Epithelial cell of esophagus (primary cell): ENCODE measurements at regions not wholly inside any gene's neighbourhood (a gene's known extent, or its start where the extent isn't known, plus 50 kb on each side); places are given as distances from the start of the nearest gene placed in this dataset.

Experiments used
- DNase-seq: peaks from one replicate; pipeline ENCODE4 v3.0.0; 2010; ENCODE audit warnings: low read depth
- H3K4me3 ChIP-seq: 2 replicates; pipeline ENCODE4 v1.5.1; 2011; ENCODE audit warnings: mild to moderate bottlenecking, low read length, control low read depth
- TF ChIP-seq, protein P1 (sequence below): IDR thresholded peaks from 2 replicates; pipeline ENCODE4 v1.5.1; 2011; ENCODE audit warnings: low read depth, mild to moderate bottlenecking, low read length, control low read depth, inconsistent platforms; ENCODE audit not compliant: insufficient read depth; ENCODE audit errors: missing control alignments

DNA sequence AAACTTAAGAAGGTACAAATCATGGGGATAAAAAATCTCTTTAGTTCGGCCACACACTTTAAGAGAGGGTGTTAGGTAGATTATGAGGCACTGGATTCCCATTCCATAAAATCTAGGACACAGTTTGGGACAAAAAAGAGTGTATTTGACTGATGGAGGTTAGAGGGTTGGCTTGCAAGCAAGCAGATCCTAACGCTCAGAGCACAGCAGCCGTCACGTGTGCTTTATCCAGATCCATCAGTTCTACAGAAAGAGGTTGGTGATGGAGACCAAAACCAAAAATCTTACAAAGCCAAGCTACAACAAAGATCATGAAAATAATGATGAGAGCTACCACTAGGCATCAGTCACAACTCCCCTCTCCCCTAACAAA lies 549.4 kb downstream of the TNS3 start:
- H3K4me3 ChIP-seq, result no peak overlapping the region
- DNase-seq, result no peak
- TF ChIP-seq, protein P1, sequence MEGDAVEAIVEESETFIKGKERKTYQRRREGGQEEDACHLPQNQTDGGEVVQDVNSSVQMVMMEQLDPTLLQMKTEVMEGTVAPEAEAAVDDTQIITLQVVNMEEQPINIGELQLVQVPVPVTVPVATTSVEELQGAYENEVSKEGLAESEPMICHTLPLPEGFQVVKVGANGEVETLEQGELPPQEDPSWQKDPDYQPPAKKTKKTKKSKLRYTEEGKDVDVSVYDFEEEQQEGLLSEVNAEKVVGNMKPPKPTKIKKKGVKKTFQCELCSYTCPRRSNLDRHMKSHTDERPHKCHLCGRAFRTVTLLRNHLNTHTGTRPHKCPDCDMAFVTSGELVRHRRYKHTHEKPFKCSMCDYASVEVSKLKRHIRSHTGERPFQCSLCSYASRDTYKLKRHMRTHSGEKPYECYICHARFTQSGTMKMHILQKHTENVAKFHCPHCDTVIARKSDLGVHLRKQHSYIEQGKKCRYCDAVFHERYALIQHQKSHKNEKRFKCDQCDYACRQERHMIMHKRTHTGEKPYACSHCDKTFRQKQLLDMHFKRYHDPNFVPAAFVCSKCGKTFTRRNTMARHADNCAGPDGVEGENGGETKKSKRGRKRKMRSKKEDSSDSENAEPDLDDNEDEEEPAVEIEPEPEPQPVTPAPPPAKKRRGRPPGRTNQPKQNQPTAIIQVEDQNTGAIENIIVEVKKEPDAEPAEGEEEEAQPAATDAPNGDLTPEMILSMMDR, result no peak

DNA sequence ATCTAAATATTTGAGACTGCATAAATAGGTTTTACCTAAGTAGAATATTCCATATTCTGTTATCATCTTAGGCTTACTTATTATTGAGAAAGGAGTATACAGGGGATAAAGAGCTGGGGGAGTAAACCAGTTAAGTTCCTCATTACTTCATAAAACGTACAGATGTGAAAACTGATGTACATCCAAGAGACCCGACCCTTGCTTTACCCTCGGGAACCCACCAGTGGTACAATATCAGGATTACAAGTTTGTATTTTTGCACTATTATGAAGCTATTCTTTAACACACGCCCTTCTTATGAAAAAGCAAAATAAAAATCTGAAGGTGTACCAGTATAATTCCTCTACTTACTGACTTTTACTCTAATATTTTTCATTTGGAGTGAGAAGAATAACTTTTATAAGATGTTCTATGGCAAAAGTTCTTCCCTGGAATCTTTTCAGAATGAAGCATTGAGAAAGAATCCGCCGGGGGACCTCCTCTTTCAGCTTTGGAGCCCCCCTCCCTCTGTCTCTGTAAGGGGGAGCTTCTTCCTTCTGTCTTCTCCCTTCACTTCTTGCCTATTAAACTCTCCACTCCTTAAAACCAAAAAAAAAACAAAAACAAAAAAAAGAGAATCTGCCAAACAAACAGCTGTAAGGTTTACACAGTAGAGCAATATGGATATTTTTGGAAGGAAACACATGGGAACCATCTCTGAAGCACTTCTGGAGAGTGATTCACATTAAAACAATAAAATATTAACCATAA lies 550.0 kb downstream of the TNS3 start:
- H3K4me3 ChIP-seq, result no peak overlapping the region
- no peak for DNase-seq
- TF ChIP-seq, protein P1, result no peak

DNA sequence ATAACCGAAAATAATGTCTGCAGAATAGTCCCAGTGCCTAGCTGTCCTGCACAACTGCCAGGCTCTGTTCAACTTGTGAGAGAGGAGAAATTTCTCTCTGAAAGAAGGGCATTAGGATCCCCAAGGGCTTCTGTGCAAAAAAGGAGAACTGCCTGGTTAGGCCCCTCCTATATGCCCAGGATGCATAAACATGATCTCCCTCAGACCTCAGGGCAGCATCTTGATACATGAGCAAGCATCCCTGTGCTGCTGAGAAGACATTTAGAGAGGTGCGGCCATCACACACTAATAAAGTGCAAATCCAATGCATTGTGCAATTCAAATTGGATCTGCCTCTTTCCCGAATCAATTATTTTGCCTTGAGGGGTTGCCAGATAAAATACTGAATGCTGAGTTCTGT lies 553.6 kb downstream of the TNS3 start:
- DNase-seq, result no peak
- TF ChIP-seq, protein P1, result no peak
- H3K4me3 ChIP-seq, result no peak overlapping the region

DNA sequence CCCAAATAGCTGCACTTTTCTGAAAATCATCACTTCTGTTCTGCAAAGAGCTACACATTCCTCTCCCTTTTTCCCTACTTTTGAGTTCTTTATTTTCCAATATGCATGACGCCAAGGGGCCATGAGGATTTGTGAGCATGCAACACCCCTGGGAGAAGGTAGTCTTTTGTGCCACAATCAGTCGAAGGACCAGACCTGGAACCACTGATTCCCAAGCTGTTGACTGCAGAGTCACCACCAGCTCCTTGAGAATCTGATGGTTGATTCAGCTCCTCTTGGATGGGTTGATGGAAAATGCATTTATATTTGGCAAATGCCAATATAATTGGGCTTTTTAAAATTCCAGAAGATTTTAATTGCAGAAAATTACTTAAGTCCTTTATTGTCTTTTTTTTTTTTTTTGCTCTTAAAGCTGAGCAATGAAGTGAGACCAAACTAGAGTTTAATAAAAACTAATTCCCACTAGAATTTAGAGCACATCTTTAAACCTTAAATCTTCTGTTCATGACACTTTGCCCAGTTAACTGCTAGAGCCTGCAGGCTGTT lies 554.1 kb downstream of the TNS3 start:
- DNase-seq, result no peak
- TF ChIP-seq, protein P1, result no peak
- H3K4me3 ChIP-seq, result no peak overlapping the region

DNA sequence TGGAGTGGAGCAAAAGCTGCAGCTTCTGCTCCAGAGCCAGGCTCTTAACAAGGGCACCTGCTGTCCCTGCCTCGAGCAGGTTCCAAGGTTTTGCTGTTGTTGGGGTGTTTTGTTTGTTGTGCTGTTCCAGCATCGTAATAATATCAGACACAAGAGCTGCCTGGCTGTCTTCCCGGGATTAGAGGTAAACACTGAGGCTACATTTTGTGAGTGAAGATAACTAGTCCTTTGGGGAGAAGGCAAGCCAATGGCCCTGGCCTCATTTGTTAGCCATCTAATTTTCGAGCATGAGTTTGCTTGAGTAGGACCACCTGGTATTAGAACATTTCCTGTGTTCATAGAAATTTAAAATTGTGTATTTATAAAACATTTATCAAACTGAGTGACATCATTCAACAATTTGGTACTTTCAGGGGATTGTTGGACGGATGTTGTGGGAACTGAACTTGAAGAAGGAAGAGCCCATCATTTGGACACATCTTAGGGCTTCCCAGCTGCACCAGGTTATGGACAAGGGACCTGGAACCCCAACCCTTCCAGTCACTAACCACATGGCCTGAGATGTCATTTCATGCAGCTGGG lies 555.0 kb downstream of the TNS3 start:
- no peak for DNase-seq
- TF ChIP-seq, protein P1, result no peak
- H3K4me3 ChIP-seq, result no peak overlapping the region

DNA sequence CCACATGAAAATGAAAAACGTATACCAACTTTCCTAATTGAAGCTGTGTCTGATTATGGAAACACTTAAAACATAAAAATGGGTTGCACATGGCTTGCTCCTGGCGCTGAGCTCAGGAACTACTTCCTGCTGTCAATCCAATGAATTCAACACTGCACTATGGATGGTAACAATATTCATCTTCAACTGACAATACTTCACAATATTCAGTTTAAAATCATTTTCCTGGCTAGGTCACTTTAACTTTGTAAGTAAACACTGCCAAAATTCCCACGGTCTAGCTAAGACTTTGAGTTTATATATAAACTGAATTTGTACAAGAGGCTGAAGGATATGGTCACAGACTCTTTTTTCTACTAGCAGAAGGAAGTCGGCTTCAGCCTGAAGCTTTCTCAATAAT lies 556.9 kb downstream of the TNS3 start:
- H3K4me3 ChIP-seq, result no peak overlapping the region
- DNase-seq, result no peak
- TF ChIP-seq, protein P1, result no peak
